Neural progenitor cell (in vitro differentiated cells): ENCODE measurements at regions not wholly inside any gene's neighbourhood (a gene's known extent, or its start where the extent isn't known, plus 50 kb on each side); places are given as distances from the start of the nearest gene placed in this dataset.
"Not testable (repeated sequence)": the region's sequence is repeated elsewhere in the genome, so short reads cannot be mapped to it uniquely, and the experiment has no call there.

Source experiments
- DNase-seq: peaks from one replicate; pipeline ENCODE4 v3.0.0-alpha.2; 2016; ENCODE audit warnings: low spot score
- H2AFZ ChIP-seq: fragments of 200-600 bp; sonication (generic); replicated peaks from 2 replicates; pipeline ENCODE4 v1.6.1; 2016; ENCODE audit warnings: antibody characterized with exemption
- H3F3A ChIP-seq: fragments of 200-600 bp; sonication (generic); 2 replicates; pipeline ENCODE4 v1.6.1; 2016; ENCODE audit warnings: antibody characterized with exemption, low read depth
- H3K27ac ChIP-seq: fragments of 200-600 bp; sonication (generic); 2 replicates; pipeline ENCODE4 v1.5.1; 2016; ENCODE audit warnings: mild to moderate bottlenecking
- H3K27me3 ChIP-seq: fragments of 200-600 bp; sonication (generic); 2 replicates; pipeline ENCODE4 v1.6.1; 2016; ENCODE audit warnings: mild to moderate bottlenecking, moderate library complexity
- H3K36me3 ChIP-seq: fragments of 200-600 bp; sonication (generic); 2 replicates; pipeline ENCODE4 v1.5.1; 2016
- H3K4me1 ChIP-seq: fragments of 200-600 bp; sonication (generic); 2 replicates; pipeline ENCODE4 v1.6.1; 2016; ENCODE audit warnings: mixed run types
- H3K4me2 ChIP-seq: fragments of 200-600 bp; sonication (generic); 2 replicates; pipeline ENCODE4 v1.6.1; 2016
- H3K4me3 ChIP-seq: fragments of 200-600 bp; sonication (generic); 2 replicates; pipeline ENCODE4 v1.5.1; 2016
- H3K79me2 ChIP-seq: fragments of 200-600 bp; sonication (generic); 2 replicates; pipeline ENCODE4 v1.6.1; 2016; ENCODE audit warnings: low read depth
- H3K9ac ChIP-seq: fragments of 200-600 bp; sonication (generic); 2 replicates; pipeline ENCODE4 v1.6.1; 2016
- H3K9me3 ChIP-seq: fragments of 200-600 bp; sonication (generic); 2 replicates; pipeline ENCODE4 v1.5.1; 2016; ENCODE audit warnings: low read depth
- H4K20me1 ChIP-seq: fragments of 200-600 bp; sonication (generic); 2 replicates; pipeline ENCODE4 v1.6.1; 2016; ENCODE audit warnings: low read depth
- H3K27ac Mint-ChIP-seq: 3 replicates; pipeline ENCODE4 v1.8.0; 2021; ENCODE audit warnings: mixed read lengths
- H3K27me3 Mint-ChIP-seq: 2 replicates; pipeline ENCODE4 v1.8.0; 2022; ENCODE audit warnings: low read depth, mild to moderate bottlenecking, inconsistent platforms, moderate library complexity, mixed read lengths; ENCODE audit not compliant: insufficient read depth
- H3K36me3 Mint-ChIP-seq: 3 replicates; pipeline ENCODE4 v1.8.0; 2021; ENCODE audit warnings: mixed read lengths
- H3K4me1 Mint-ChIP-seq: 3 replicates; pipeline ENCODE4 v1.8.0; 2021; ENCODE audit warnings: mixed read lengths
- H3K4me3 Mint-ChIP-seq: 3 replicates; pipeline ENCODE4 v1.8.0; 2021; ENCODE audit warnings: mild to moderate bottlenecking, moderate library complexity, mixed read lengths
- H3K9me3 Mint-ChIP-seq: 3 replicates; pipeline ENCODE4 v1.8.0; 2020; ENCODE audit warnings: mixed read lengths
- EZH2 ChIP-seq: fragments of 200-600 bp; sonication (generic); IDR thresholded peaks from 2 replicates; pipeline ENCODE4 v1.6.1; 2017; ENCODE audit warnings: antibody characterized with exemption, mild to moderate bottlenecking, moderate library complexity
- EZH2phosphoT487 ChIP-seq: fragments of 200-600 bp; sonication (generic); IDR thresholded peaks from 2 replicates; pipeline ENCODE4 v1.6.1; 2017; ENCODE audit warnings: antibody characterized with exemption
- TF ChIP-seq, protein P1 (sequence below): fragments of 200-600 bp; sonication (generic); IDR thresholded peaks from 2 replicates; pipeline ENCODE4 v1.5.1; 2017; ENCODE audit warnings: antibody characterized with exemption, mild to moderate bottlenecking

- no peaks in the 10 kb centered on the region for H3K27me3 ChIP-seq
- no peaks in the 10 kb centered on the region for H3K9me3 Mint-ChIP-seq
- H3K4me2 ChIP-seq: no peak overlapping the region
- no peak overlapping the region for H3K9ac ChIP-seq
- no peaks in the 10 kb centered on the region for H3K79me2 ChIP-seq
- no peak overlapping the region for H3K27ac Mint-ChIP-seq
- no peak overlapping the region for H3K4me3 Mint-ChIP-seq
- peak; percentile 46 for DNase-seq
- no peak overlapping the region for H3K27ac ChIP-seq
- peaks cover 2% of the 10 kb centered on the region for H3K27me3 Mint-ChIP-seq
- H3K9me3 ChIP-seq: no peaks in the 10 kb centered on the region
- H3K36me3 Mint-ChIP-seq: no peaks in the 10 kb centered on the region
- H3K4me3 ChIP-seq: no peak overlapping the region
- no peak overlapping the region for H2AFZ ChIP-seq
- no peaks in the 10 kb centered on the region for H3F3A ChIP-seq
- H3K4me1 ChIP-seq: peaks cover 7% of the 10 kb centered on the region
- no peaks in the 10 kb centered on the region for H3K36me3 ChIP-seq
- TF ChIP-seq, protein P1, sequence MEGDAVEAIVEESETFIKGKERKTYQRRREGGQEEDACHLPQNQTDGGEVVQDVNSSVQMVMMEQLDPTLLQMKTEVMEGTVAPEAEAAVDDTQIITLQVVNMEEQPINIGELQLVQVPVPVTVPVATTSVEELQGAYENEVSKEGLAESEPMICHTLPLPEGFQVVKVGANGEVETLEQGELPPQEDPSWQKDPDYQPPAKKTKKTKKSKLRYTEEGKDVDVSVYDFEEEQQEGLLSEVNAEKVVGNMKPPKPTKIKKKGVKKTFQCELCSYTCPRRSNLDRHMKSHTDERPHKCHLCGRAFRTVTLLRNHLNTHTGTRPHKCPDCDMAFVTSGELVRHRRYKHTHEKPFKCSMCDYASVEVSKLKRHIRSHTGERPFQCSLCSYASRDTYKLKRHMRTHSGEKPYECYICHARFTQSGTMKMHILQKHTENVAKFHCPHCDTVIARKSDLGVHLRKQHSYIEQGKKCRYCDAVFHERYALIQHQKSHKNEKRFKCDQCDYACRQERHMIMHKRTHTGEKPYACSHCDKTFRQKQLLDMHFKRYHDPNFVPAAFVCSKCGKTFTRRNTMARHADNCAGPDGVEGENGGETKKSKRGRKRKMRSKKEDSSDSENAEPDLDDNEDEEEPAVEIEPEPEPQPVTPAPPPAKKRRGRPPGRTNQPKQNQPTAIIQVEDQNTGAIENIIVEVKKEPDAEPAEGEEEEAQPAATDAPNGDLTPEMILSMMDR: peak; percentile 59
- no peak for TF ChIP-seq EZH2phosphoT487
- peaks cover 13% of the 10 kb centered on the region for H3K4me1 Mint-ChIP-seq
- H4K20me1 ChIP-seq: no peaks in the 10 kb centered on the region
Measured at GRCh38 chr2:59754011-59754735, 799.3 kb downstream of the BCL11A start.

DNA sequence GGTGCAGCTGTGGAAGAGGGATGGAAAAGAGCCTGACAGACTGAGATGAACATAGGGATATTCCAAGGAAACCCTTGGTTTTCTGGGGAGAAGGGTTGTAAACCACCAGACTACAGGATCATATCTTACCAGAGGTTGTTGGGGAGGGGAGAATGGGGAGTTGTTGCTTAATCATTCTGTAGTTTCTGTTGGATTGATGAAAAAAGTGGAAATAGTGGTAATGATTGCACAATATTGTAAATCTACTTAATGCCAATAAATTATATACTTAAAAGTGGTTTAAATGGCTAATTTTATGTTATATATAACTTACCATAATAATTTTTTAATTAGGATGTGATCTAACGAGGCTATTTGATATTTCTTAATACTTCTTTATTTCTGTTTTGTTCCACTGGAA lies 800.9 kb downstream of the BCL11A start:
- H3K4me2 ChIP-seq: no peak overlapping the region
- no peaks in the 10 kb centered on the region for H3K27me3 ChIP-seq
- no peaks in the 10 kb centered on the region for H3K36me3 Mint-ChIP-seq
- no peaks in the 10 kb centered on the region for H3F3A ChIP-seq
- H3K4me1 ChIP-seq: peaks cover 24% of the 10 kb centered on the region
- peaks cover 2% of the 10 kb centered on the region for H3K27me3 Mint-ChIP-seq
- H3K36me3 ChIP-seq: no peaks in the 10 kb centered on the region
- no peaks in the 10 kb centered on the region for H3K79me2 ChIP-seq
- no peak overlapping the region for H3K27ac Mint-ChIP-seq
- no peaks in the 10 kb centered on the region for H3K9me3 ChIP-seq
- no peak for DNase-seq
- no peaks in the 10 kb centered on the region for H3K9me3 Mint-ChIP-seq
- H3K9ac ChIP-seq: no peak overlapping the region
- no peak overlapping the region for H3K4me3 Mint-ChIP-seq
- no peak overlapping the region for H2AFZ ChIP-seq
- H3K4me1 Mint-ChIP-seq: peaks cover 23% of the 10 kb centered on the region
- TF ChIP-seq, protein P1: no peak
- TF ChIP-seq EZH2phosphoT487 (no peak), EZH2 (no peak)
- H4K20me1 ChIP-seq: no peaks in the 10 kb centered on the region
- no peak overlapping the region for H3K27ac ChIP-seq
- H3K4me3 ChIP-seq: no peak overlapping the region

- no peaks in the 10 kb centered on the region for H3K36me3 ChIP-seq
- H3K9ac ChIP-seq: no peak overlapping the region
- no peak overlapping the region for H3K27ac Mint-ChIP-seq
- H3K9me3 Mint-ChIP-seq: no peaks in the 10 kb centered on the region
- no peak overlapping the region for H3K27ac ChIP-seq
- H3K36me3 Mint-ChIP-seq: no peaks in the 10 kb centered on the region
- peaks cover 25% of the 10 kb centered on the region for H3K4me1 ChIP-seq
- H3K4me3 ChIP-seq: no peak overlapping the region
- H2AFZ ChIP-seq: no peak overlapping the region
- H3K79me2 ChIP-seq: no peaks in the 10 kb centered on the region
- H3K4me1 Mint-ChIP-seq: peaks cover 21% of the 10 kb centered on the region
- TF ChIP-seq EZH2 (no peak), EZH2phosphoT487 (no peak)
- TF ChIP-seq, protein P1: no peak
- H3K9me3 ChIP-seq: no peaks in the 10 kb centered on the region
- H3K27me3 Mint-ChIP-seq: peaks cover 2% of the 10 kb centered on the region
- no peak for DNase-seq
- no peaks in the 10 kb centered on the region for H3K27me3 ChIP-seq
- H3K4me2 ChIP-seq: no peak overlapping the region
- H3K4me3 Mint-ChIP-seq: no peak overlapping the region
- no peaks in the 10 kb centered on the region for H4K20me1 ChIP-seq
- H3F3A ChIP-seq: no peaks in the 10 kb centered on the region
Measured at GRCh38 chr2:59752071-59752470, 801.4 kb downstream of the BCL11A start.

GRCh38 chr2:59751214-59751613 lies 802.2 kb downstream of the BCL11A start:
- not testable (repeated sequence) for H2AFZ ChIP-seq, H4K20me1 ChIP-seq, H3K9me3 Mint-ChIP-seq, H3K36me3 Mint-ChIP-seq, H3K4me2 ChIP-seq, H3K79me2 ChIP-seq, H3K27ac Mint-ChIP-seq, H3K4me3 ChIP-seq, H3K27ac ChIP-seq, H3F3A ChIP-seq, H3K9me3 ChIP-seq, DNase-seq, H3K4me3 Mint-ChIP-seq, H3K27me3 Mint-ChIP-seq, H3K27me3 ChIP-seq, H3K9ac ChIP-seq, H3K36me3 ChIP-seq
- peaks cover 25% of the 10 kb centered on the region for H3K4me1 ChIP-seq
- H3K4me1 Mint-ChIP-seq: peaks cover 21% of the 10 kb centered on the region
